B cell (primary cell): ENCODE measurements at regions not wholly inside any gene's neighbourhood (a gene's known extent, or its start where the extent isn't known, plus 50 kb on each side); places are given as distances from the start of the nearest gene placed in this dataset.

ENCODE experiments used
- ATAC-seq: fragments of 200-7000 bp; cut with Tn5 transposase; one replicate; pipeline ENCODE4 v1.10.0; 2021; ENCODE audit warnings: low read depth, mild to moderate bottlenecking, moderate number of reproducible peaks, moderate library complexity
- CTCF ChIA-PET: fragments of 350-600 bp; sonication (Branson Sonifier 250); formaldehyde crosslinking; loops from one replicate; lab custom pipeline; 2021; ENCODE audit warnings: antibody characterized with exemption, inconsistent platforms; lab: Charles Lee
- POLR2A ChIA-PET: fragments of 350-600 bp; sonication (Branson Sonifier 250); formaldehyde crosslinking; loops from one replicate; lab custom pipeline; 2021; ENCODE audit warnings: antibody characterized with exemption; lab: Charles Lee
- DNase-seq: peaks from one replicate; pipeline ENCODE4 v3.0.0; 2013
- H2AFZ ChIP-seq: 2 replicates; pipeline ENCODE4 v1.6.1; 2012; ENCODE audit warnings: mild to moderate bottlenecking, low read depth, low read length; ENCODE audit not compliant: insufficient read depth, poor library complexity, severe bottlenecking
- H3K27ac ChIP-seq, 2 donors: 1 replicate in 1 of 2; 2 replicates in 1 of 2; pipeline ENCODE4 v1.5.1; 2012 to 2013; ENCODE audit warnings: low read length in 2 of 2, mild to moderate bottlenecking in 2 of 2, moderate library complexity in 1 of 2
- H3K27me3 ChIP-seq, 4 experiments: fragments of 200-600 bp in 1 of 4; sonication (generic) in 1 of 4; replicated peaks in 1 of 4; 1 replicate in 2 of 4; 2 replicates in 2 of 4; pipeline versions ENCODE4 v1.6.1 to v1.7.0; 2013 to 2016; ENCODE audit warnings: low read length in 3 of 4, mild to moderate bottlenecking in 2 of 4, mixed read lengths in 1 of 4, moderate library complexity in 1 of 4; ENCODE audit not compliant: insufficient read depth in 4 of 4, control insufficient read depth in 3 of 4; ENCODE audit errors: control extremely low read depth in 1 of 4
- H3K36me3 ChIP-seq, 2 experiments: replicated peaks in 1 of 2; 1 replicate in 1 of 2; 2 replicates in 1 of 2; pipeline versions ENCODE4 v1.6.1 to v1.7.1; 2013; ENCODE audit warnings: low read length in 1 of 2; ENCODE audit not compliant: insufficient read depth in 2 of 2, control insufficient read depth in 1 of 2; ENCODE audit errors: control extremely low read depth in 1 of 2, extremely low read depth in 1 of 2
- H3K4me1 ChIP-seq, 2 donors: fragments of 200-600 bp in 1 of 2; sonication (generic) in 1 of 2; 1 replicate in 1 of 2; 2 replicates in 1 of 2; pipeline versions ENCODE4 v1.5.1 to v1.6.1; 2013 to 2017; ENCODE audit warnings: low read length in 2 of 2; ENCODE audit not compliant: control insufficient read depth in 2 of 2, insufficient read depth in 2 of 2
- H3K4me2 ChIP-seq: replicated peaks from 2 replicates; pipeline ENCODE3; 2012; ENCODE audit warnings: mild to moderate bottlenecking, low read depth, low read length; ENCODE audit not compliant: poor library complexity, severe bottlenecking
- H3K4me3 ChIP-seq, 5 experiments: fragments of 200-600 bp in 1 of 5; sonication (generic) in 1 of 5; 1 replicate in 3 of 5; 2 replicates in 2 of 5; pipeline versions ENCODE4 v1.5.1 to v1.7.0; 2011 to 2016; ENCODE audit warnings: low read length in 4 of 5, mild to moderate bottlenecking in 4 of 5, low read depth in 2 of 5, control low read depth in 1 of 5, moderate library complexity in 1 of 5; ENCODE audit not compliant: insufficient read depth in 1 of 5; ENCODE audit errors: control extremely low read depth in 1 of 5, extremely low read depth in 1 of 5
- H3K79me2 ChIP-seq: fragments of 200-600 bp; sonication (generic); one replicate; pipeline ENCODE4 v1.6.0; 2016; ENCODE audit warnings: low read length; ENCODE audit not compliant: control insufficient read depth, insufficient read depth
- H3K9ac ChIP-seq: fragments of 200-600 bp; sonication (generic); 2 replicates; pipeline ENCODE4 v1.6.1; 2017; ENCODE audit warnings: mild to moderate bottlenecking, low read length, moderate library complexity
- H3K9me3 ChIP-seq, 3 donors: one replicate each; pipeline versions ENCODE4 v1.6.1 to v1.7.1; 2013; ENCODE audit warnings: low read length in 2 of 3; ENCODE audit not compliant: control insufficient read depth in 2 of 3, insufficient read depth in 1 of 3; ENCODE audit errors: control extremely low read depth in 1 of 3
- H4K20me1 ChIP-seq: 2 replicates; pipeline ENCODE4 v1.6.0; 2012; ENCODE audit warnings: mild to moderate bottlenecking, low read length; ENCODE audit not compliant: insufficient read depth, control insufficient read depth, poor library complexity, severe bottlenecking
- H3K27ac Mint-ChIP-seq: one replicate; pipeline ENCODE4 v1.8.0; 2021; ENCODE audit warnings: mixed read lengths
- H3K27me3 Mint-ChIP-seq: one replicate; pipeline ENCODE4 v1.8.0; 2021; ENCODE audit warnings: mixed read lengths
- H3K4me1 Mint-ChIP-seq: one replicate; pipeline ENCODE4 v1.8.0; 2021; ENCODE audit warnings: mixed read lengths
- H3K4me3 Mint-ChIP-seq: one replicate; pipeline ENCODE4 v1.8.0; 2021; ENCODE audit warnings: mixed read lengths
- H3K9me3 Mint-ChIP-seq: one replicate; pipeline ENCODE4 v1.8.0; 2022; ENCODE audit warnings: mixed read lengths; ENCODE audit not compliant: insufficient read depth
- CTCF ChIP-seq: fragments of 200-600 bp; IDR thresholded peaks from one replicate; pipeline ENCODE4 v1.8.0; 2022; ENCODE audit warnings: antibody characterized with exemption, mild to moderate bottlenecking
- EZH2 ChIP-seq: IDR thresholded peaks from 2 replicates; pipeline ENCODE4 v1.6.1; 2012; ENCODE audit warnings: borderline replicate concordance, low read depth, mild to moderate bottlenecking, moderate library complexity, low read length; ENCODE audit not compliant: insufficient read depth, poor library complexity, severe bottlenecking
- WGBS: methylation state at CpG from one replicate; pipeline ENCODE4 v1.1.5; 2013; ENCODE audit warnings: missing lambda C conversion rate; ENCODE audit not compliant: insufficient coverage; 5-methylcytosine and 5-hydroxymethylcytosine counted together
- intact Hi-C: fragments of 100-400 bp; cut with micrococcal nuclease; formaldehyde crosslinking; loops from one replicate; pipeline ENCODE4 v1.10.0; 2022

DNA sequence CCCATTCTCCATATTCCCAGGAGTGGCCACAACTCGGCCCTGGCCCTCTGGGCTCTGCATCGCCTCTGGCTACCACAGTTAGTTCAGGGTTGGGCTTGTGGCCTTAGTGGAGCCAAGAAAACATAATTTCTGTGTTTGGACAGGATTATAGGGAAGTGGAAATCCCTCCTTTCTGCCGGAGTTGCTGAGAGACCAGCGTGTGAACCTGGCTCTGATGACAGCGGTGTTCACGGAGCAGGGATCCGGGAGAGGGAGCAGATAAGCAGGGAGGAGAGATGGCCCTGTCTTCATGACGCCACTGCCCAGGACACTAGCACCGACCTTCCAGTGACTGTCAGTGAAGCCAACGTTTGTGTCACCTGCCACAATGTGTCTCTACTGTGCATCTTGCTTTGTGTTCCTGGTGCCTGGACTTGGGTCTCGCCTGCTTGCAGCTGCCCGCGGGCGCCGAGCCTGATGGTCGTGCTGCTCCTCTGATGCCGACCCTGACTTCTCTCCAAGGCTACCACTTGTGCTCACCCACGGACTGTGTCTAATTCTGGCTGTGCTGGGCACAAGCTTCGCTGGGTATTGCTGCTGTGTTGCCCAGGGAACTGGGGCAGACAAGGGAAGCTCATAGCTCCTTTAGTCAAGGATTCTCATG lies 67.0 kb upstream of the VIPR2 start:
- H3K27ac ChIP-seq = no peak overlapping the region
- no peaks in the 10 kb centered on the region for H3K4me1 ChIP-seq
- intact Hi-C loops = no loop called here
- H4K20me1 ChIP-seq = no peaks in the 10 kb centered on the region
- Mint-ChIP-seq H3K4me3 (no peak overlapping the region), H3K9me3 (no peaks in the 10 kb centered on the region), H3K4me1 (no peaks in the 10 kb centered on the region), H3K27me3 (no peaks in the 10 kb centered on the region), H3K27ac (no peak overlapping the region)
- no peaks in the 10 kb centered on the region for H3K79me2 ChIP-seq
- CTCF ChIA-PET = no interaction called here
- peaks cover 0 to 3% (median 0%) of the 10 kb centered on the region in 3 donors for H3K9me3 ChIP-seq
- H3K27me3 ChIP-seq = no peaks in the 10 kb centered on the region
- DNase-seq (no peak), ATAC-seq (no peak)
- H3K4me2 ChIP-seq = no peak overlapping the region
- no peaks in the 10 kb centered on the region for H3K36me3 ChIP-seq
- H2AFZ ChIP-seq = no peak overlapping the region
- WGBS = 88% methylated on average over 16 of the region's 19 CpGs
- POLR2A ChIA-PET = no interaction called here
- H3K9ac ChIP-seq = no peak overlapping the region
- no peak overlapping the region for H3K4me3 ChIP-seq
- TF ChIP-seq CTCF = no peak
- no peak for TF ChIP-seq EZH2

- Histone ChIP-seq H3K9me3 (peaks cover 0 to 3% (median 0%) of the 10 kb centered on the region in 3 donors), H3K36me3 (no peaks in the 10 kb centered on the region), H3K79me2 (no peaks in the 10 kb centered on the region), H3K4me2 (no peak overlapping the region), H3K4me1 (no peaks in the 10 kb centered on the region), H4K20me1 (no peaks in the 10 kb centered on the region), H3K4me3 (no peak overlapping the region), H2AFZ (no peak overlapping the region), H3K27me3 (no peaks in the 10 kb centered on the region), H3K27ac (no peak overlapping the region), H3K9ac (no peak overlapping the region)
- intact Hi-C loops = no loop called here
- POLR2A ChIA-PET = no interaction called here
- no peak for ATAC-seq
- H3K9me3 Mint-ChIP-seq = no peaks in the 10 kb centered on the region
- no peaks in the 10 kb centered on the region for H3K4me1 Mint-ChIP-seq
- H3K27ac Mint-ChIP-seq = no peak overlapping the region
- CTCF ChIA-PET = no interaction called here
- DNase-seq = no peak
- H3K4me3 Mint-ChIP-seq = no peak overlapping the region
- no peak for TF ChIP-seq CTCF
- no peak for TF ChIP-seq EZH2
- no CpG with 5 or more reads among the region's 1 CpG for WGBS
- H3K27me3 Mint-ChIP-seq = no peaks in the 10 kb centered on the region
These were observed 66.0 kb upstream of the VIPR2 start for GRCh38 chr7:159210581-159211235.
